Nephron progenitor cell (in vitro differentiated cells): ENCODE measurements at regions not wholly inside any gene's neighbourhood (a gene's known extent, or its start where the extent isn't known, plus 50 kb on each side); places are given as distances from the start of the nearest gene placed in this dataset.

ENCODE experiments used
- DNase-seq: peaks from one replicate; pipeline ENCODE4 v3.0.0; 2021
- H3K27ac Mint-ChIP-seq: 2 replicates; pipeline ENCODE4 v1.8.0; 2021; ENCODE audit warnings: mild to moderate bottlenecking, moderate library complexity, mixed read lengths
- H3K27me3 Mint-ChIP-seq: 2 replicates; pipeline ENCODE4 v1.8.0; 2021; ENCODE audit warnings: mild to moderate bottlenecking, low read depth, mixed read lengths; ENCODE audit not compliant: poor library complexity
- H3K36me3 Mint-ChIP-seq: 2 replicates; pipeline ENCODE4 v1.8.0; 2021; ENCODE audit warnings: low read depth, mixed read lengths
- H3K4me1 Mint-ChIP-seq: 2 replicates; pipeline ENCODE4 v1.8.0; 2021; ENCODE audit warnings: mixed read lengths
- H3K4me3 Mint-ChIP-seq: 2 replicates; pipeline ENCODE4 v1.8.0; 2021; ENCODE audit warnings: mild to moderate bottlenecking, moderate library complexity, mixed read lengths
- H3K9me3 Mint-ChIP-seq: 2 replicates; pipeline ENCODE4 v1.8.0; 2021; ENCODE audit warnings: mild to moderate bottlenecking, moderate library complexity, mixed read lengths
- TF ChIP-seq, protein P1 (sequence below): fragments of 200-600 bp; sonication (generic); IDR thresholded peaks from 2 replicates; pipeline ENCODE4 v1.5.0; 2021; ENCODE audit warnings: antibody characterized with exemption

DNA sequence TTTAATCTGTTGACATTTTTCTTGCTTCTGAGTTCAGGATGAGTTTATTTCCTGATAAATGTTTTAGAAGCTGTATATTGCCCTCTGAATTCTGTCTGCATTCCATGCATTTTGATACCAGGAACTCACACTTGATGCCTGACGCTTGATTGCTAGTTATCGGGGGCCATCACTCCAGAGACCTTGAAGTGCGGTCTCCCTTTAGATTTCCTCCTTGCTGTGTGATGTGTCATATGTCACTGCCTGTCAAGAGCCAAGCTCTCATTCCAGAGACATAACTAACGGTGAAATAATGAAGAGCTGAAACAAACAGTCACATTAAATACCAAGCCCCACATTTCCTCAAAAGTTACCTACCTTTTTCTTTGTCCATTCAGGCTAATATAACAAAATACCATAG, 155.5 kb downstream of the TNFSF13B start:
- no peak for DNase-seq
- Mint-ChIP-seq H3K4me3 (no peak overlapping the region), H3K9me3 (no peaks in the 10 kb centered on the region), H3K27ac (no peak overlapping the region), H3K36me3 (no peaks in the 10 kb centered on the region), H3K4me1 (peaks cover 6% of the 10 kb centered on the region), H3K27me3 (peaks cover 8% of the 10 kb centered on the region)
- TF ChIP-seq, protein P1, sequence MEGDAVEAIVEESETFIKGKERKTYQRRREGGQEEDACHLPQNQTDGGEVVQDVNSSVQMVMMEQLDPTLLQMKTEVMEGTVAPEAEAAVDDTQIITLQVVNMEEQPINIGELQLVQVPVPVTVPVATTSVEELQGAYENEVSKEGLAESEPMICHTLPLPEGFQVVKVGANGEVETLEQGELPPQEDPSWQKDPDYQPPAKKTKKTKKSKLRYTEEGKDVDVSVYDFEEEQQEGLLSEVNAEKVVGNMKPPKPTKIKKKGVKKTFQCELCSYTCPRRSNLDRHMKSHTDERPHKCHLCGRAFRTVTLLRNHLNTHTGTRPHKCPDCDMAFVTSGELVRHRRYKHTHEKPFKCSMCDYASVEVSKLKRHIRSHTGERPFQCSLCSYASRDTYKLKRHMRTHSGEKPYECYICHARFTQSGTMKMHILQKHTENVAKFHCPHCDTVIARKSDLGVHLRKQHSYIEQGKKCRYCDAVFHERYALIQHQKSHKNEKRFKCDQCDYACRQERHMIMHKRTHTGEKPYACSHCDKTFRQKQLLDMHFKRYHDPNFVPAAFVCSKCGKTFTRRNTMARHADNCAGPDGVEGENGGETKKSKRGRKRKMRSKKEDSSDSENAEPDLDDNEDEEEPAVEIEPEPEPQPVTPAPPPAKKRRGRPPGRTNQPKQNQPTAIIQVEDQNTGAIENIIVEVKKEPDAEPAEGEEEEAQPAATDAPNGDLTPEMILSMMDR, result no peak

DNA sequence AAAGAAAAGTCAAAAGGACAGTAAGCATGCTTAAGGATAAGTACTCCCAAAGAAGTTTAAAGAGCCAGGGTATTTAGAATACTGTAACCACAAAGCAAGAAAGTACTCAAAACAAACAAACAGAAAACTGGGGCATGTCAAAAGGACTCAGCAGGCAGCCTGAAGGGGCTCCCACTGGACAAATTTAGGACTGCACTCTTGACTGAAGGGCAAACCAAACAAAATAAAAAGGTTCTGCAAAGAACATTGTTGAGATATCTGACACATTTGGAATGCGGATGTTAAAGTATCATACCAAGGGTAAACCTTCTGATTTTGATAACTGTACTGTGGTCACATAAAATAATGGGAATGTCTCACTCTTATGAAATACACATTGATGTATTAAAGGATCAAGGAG, 157.4 kb downstream of the TNFSF13B start:
- TF ChIP-seq, protein P1, result no peak
- no peak for DNase-seq
- peaks cover 6% of the 10 kb centered on the region for H3K4me1 Mint-ChIP-seq
- H3K36me3 Mint-ChIP-seq, result no peaks in the 10 kb centered on the region
- peaks cover 2% of the 10 kb centered on the region for H3K27me3 Mint-ChIP-seq
- no peak overlapping the region for H3K27ac Mint-ChIP-seq
- H3K4me3 Mint-ChIP-seq, result no peak overlapping the region
- no peaks in the 10 kb centered on the region for H3K9me3 Mint-ChIP-seq

DNA sequence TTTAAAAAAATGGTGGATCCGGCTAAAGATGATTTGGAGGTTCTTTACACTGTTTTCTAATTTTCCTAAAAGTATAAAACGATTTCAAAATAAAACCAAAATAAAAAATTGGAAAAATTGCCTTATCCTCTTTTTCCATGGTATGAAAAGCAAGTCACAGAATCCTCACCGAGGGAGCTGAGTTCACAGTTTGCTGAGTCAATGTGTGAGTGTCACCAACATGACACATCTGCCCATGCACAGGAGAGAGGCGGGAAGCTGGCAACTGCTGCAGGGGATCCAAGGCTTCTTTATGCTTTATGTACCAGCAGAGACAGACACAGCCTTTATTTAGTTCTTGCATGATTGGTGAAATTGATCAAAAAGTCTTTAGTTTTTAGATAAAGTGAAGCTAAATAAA, 157.8 kb downstream of the TNFSF13B start:
- Mint-ChIP-seq H3K4me1 (peaks cover 6% of the 10 kb centered on the region), H3K36me3 (no peaks in the 10 kb centered on the region), H3K4me3 (no peak overlapping the region), H3K27ac (no peak overlapping the region), H3K9me3 (no peaks in the 10 kb centered on the region), H3K27me3 (peaks cover 2% of the 10 kb centered on the region)
- DNase-seq, result no peak
- TF ChIP-seq, protein P1, result no peak

DNA sequence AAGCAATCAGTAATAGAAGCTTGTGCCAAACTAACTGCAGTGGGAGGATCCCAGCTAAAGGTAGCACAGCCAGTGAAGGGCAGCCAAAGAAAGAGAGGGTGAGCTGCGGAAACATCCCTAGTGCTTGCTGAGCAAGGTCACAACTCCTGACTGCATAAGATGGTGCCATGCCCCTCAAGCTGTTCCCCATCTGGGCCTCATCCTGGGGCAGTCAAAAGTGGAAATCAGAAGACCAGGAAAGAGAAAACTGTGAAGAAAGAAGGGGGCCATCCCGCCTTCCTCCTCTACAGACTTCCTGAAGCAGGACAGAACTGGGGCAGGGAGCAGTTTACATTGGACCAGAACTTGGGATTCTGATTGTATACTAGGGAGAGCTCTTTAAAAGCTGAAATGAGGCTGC, 159.2 kb downstream of the TNFSF13B start:
- Mint-ChIP-seq H3K27me3 (peaks cover 2% of the 10 kb centered on the region), H3K4me3 (no peak overlapping the region), H3K9me3 (no peaks in the 10 kb centered on the region), H3K36me3 (no peaks in the 10 kb centered on the region), H3K27ac (peak overlapping the region; percentile 54), H3K4me1 (peaks cover 6% of the 10 kb centered on the region)
- no peak for DNase-seq
- TF ChIP-seq, protein P1, result no peak

DNA sequence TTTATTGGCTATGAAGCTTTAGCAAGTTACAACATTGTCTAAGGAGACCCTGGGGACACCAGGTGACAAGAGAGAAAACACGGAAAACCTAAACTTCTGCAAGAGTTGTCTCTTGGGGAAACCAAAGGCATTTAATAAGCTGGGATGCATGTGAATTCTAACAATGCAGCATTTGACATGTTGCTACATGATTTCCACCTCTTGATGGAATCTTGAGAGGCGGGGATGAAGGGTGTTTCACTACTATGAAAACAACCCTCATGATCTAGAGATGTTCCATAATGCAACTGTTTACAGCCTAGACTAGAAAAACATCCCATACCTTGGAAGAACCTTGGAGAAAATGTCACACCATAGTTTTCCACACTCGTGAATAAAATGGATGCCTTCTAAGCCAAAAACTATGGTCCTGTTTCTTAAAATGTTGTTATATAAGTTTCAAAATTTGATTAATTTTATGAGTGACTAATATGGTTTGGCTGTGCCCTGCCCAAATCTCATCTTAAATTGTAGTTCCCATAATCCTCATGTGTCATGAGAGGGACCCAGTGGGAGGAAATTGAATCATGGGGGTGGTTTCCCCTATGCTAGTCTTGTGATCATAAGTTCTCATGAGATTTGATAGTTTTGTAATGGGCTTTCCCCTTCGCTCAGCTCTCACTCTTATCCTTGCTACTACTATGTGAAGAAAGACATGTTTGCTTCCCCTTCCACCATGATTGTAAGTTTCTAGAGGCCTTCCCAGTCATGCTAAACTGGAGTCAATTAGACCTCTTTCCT, 164.6 kb downstream of the TNFSF13B start:
- Mint-ChIP-seq H3K4me3 (no peak overlapping the region), H3K27ac (no peak overlapping the region)

More for the DNA sequence above, 164.6 kb downstream of the TNFSF13B start:
- no peak for DNase-seq
- Mint-ChIP-seq H3K9me3 (no peaks in the 10 kb centered on the region), H3K4me1 (no peaks in the 10 kb centered on the region), H3K27me3 (peaks cover 3% of the 10 kb centered on the region), H3K36me3 (no peaks in the 10 kb centered on the region)
- TF ChIP-seq, protein P1, result no peak
